Upper lobe of left lung (tissue), 4 donors: ENCODE measurements at regions not wholly inside any gene's neighbourhood (a gene's known extent, or its start where the extent isn't known, plus 50 kb on each side); places are given as distances from the start of the nearest gene placed in this dataset.

ENCODE experiments used
- EP300 ChIP-seq, 4 donors: sonication (generic); formaldehyde crosslinking; IDR thresholded peaks; one replicate each; pipeline ENCODE4 v1.5.1; 2017; ENCODE audit warnings: antibody characterized with exemption in 4 of 4, control low read depth in 2 of 4
- POLR2AphosphoS5 ChIP-seq, 2 donors: sonication (generic); formaldehyde crosslinking; IDR thresholded peaks; one replicate each; pipeline ENCODE4 v1.5.1; 2017; ENCODE audit warnings: antibody characterized with exemption in 2 of 2
- TF ChIP-seq, protein P1 (sequence below), 6 experiments: fragments of 450-650 bp in 4 of 6; fragments of 200-600 bp in 2 of 6; sonication (generic) in 2 of 6; IDR thresholded peaks; one replicate each; pipeline ENCODE4 v1.5.1; 2016 to 2019; ENCODE audit warnings: antibody characterized with exemption in 6 of 6

DNA sequence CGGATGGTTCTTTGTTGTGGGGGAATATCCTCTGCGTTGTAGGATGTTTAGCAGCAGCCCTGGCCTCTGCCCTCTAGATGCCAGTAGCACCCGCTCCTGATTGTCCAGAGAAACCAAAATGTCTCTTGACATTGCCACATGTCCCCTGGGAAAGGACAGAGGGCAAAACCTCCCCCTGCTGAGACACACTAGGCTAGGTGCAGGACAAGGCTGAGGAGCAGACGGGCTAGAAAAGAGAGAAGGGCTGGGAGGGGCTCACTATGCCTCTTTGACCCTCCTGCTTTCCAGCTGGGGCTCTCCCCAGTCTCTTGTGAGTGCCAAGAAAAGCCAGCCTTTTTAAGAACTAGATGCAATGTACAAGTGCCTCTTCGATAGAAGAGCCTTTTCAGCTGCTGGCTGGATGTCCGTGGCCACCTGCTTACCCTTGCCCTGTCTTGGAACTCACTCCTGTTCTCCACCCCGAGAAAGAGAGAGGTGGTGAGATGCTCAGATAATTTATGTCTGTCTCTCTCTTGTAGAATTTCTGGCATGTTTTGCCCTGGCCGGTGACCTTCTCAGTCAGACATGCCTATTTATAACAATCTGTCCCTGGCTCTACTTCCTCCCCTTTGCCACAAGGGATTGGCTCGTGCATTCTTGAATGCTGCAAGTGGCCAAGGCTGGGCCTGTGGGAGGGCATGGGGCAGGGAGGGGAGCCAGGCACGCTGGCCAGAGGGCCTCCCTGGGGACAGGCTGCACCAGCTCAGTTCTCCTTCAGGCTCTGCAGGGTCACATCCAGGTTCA, 142.6 kb downstream of the RPLP1 start:
- TF ChIP-seq, protein P1, sequence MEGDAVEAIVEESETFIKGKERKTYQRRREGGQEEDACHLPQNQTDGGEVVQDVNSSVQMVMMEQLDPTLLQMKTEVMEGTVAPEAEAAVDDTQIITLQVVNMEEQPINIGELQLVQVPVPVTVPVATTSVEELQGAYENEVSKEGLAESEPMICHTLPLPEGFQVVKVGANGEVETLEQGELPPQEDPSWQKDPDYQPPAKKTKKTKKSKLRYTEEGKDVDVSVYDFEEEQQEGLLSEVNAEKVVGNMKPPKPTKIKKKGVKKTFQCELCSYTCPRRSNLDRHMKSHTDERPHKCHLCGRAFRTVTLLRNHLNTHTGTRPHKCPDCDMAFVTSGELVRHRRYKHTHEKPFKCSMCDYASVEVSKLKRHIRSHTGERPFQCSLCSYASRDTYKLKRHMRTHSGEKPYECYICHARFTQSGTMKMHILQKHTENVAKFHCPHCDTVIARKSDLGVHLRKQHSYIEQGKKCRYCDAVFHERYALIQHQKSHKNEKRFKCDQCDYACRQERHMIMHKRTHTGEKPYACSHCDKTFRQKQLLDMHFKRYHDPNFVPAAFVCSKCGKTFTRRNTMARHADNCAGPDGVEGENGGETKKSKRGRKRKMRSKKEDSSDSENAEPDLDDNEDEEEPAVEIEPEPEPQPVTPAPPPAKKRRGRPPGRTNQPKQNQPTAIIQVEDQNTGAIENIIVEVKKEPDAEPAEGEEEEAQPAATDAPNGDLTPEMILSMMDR (IDR thresholded peaks at IDR 0.05) = peak in 1 of 6 experiments; percentile 9
- TF ChIP-seq POLR2AphosphoS5 (IDR thresholded peaks at IDR 0.05) = no peak
- peak in 1 of 4 donors; percentile 3 for TF ChIP-seq EP300 (IDR thresholded peaks at IDR 0.05)
